Stimulated activated CD4-positive, alpha-beta T cell treated with anti-CD3 and anti-CD28 coated beads, TNF-alpha, amount 100 ng/mL, for 48 hours (primary cell): ENCODE measurements at regions not wholly inside any gene's neighbourhood (a gene's known extent, or its start where the extent isn't known, plus 50 kb on each side); places are given as distances from the start of the nearest gene placed in this dataset.

Source experiments
- DNase-seq, 3 donors: peaks; one replicate each; pipeline ENCODE4 v3.0.0-alpha.2; 2020; ENCODE audit warnings: low read depth in 3 of 3

DNA sequence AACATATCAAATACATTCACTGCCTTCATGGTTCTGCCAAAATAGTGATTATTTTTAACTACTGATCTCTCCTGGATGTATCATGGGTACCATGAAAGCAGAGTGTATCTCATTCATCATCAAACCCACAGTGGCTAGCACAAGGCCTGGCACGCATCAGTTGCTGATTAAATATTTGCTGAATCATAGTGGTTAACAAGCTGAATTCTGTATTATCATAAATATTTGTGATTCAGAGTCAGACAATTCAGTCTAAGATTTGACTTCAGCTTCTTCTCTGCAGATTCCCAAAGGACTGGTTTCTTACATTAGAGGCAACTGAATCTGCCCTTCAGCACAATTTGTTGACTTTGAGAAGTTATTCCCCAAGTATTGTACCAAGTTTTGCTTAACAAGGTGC, 715.8 kb upstream of the LRRC4C start:
- DNase-seq: no peak

DNA sequence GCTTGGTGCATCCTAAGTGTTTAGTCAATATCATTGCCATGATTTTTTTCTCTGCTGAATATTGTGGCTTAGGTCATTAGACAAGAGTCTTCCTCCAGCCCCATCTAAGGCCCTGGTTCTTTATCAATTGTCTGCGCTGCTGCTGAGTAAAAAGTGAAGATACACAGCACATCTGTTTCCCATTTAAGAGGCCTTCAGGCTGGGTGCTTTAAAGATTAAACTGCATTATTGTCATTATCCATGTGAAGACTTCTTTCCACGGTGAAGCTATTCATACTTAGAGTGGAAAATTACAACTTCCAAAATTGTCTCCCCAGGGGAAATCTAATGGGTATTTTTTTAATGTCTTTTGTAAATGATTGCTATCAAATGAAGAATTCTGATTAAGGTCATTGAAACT, 719.8 kb upstream of the LRRC4C start:
- DNase-seq: no peak

DNA sequence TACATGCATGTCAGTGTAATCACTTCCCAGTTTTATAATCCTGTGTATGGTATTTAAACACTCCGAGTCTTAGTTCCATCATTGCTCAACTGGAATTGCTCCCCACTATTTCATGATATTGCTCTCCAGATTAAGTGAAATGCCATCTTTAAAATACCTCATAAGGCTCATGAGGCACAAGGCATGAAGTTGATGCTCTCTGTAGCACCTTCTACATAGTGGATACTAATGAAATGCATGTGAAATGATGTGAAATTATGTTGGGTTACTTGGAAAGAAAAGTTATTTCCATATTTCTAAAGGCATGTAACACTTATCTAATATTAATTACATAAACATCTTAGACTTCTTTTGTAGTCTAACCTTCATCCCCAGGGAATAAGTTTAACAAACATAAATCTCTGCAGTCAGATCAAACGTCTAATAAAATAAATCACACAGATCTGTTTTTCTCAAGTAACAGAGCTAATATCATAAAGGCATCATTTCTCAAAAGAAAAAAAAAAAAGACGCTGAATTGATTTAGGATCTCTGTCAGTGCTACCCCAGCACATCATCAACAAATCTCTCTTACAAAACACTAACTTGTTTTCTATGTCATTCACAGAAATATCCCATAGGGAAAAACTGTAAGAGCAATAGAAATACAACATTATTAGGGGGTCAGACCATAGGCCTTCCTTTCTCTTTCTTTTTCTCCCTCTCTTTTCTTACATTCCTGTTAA, 736.0 kb upstream of the LRRC4C start:
- no peak for DNase-seq

DNA sequence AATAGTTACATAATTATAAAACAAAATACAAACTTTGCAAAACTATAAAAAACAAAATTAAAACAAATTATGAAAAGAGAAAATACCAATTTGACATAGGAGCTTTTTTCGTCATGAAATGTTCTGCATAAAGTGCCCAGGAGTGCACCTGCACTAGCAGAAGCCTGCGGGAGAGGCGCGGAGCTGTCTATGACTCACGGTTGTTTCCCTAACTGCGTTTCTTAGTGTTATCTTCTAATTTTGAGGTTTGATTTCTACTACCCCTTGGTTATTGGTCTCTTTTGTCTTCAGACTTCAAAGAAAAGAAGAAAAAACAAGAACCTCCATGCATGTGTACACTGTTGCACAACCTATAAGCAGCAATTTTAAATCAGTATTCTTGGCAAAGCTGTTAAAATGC, 740.9 kb upstream of the LRRC4C start:
- DNase-seq: no peak

DNA sequence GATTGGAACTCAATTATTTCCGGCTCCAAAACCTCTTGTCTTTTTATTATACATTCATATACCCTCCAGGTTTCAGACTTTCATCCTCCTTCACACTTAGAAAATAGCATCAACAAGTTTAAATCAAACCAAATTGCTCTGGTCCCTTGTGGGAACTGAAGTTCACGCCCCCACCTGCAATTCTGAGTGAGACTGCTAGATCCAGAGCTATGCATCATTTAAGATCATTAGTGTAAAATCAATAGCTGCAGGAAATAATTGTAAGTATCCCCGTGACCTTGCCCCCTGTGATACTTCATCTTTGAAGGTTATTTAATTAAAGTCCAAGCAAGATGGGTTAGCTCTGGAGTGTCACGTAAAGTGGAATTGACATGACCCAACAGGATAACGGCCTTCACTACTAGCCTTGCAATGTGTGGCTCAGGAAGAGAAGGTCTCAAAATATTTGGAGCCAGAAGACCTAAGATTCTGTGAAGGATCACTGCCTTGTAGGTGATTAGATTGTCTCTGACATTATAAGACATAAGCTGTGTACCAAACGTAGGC, 742.2 kb upstream of the LRRC4C start:
- DNase-seq: no peak

DNA sequence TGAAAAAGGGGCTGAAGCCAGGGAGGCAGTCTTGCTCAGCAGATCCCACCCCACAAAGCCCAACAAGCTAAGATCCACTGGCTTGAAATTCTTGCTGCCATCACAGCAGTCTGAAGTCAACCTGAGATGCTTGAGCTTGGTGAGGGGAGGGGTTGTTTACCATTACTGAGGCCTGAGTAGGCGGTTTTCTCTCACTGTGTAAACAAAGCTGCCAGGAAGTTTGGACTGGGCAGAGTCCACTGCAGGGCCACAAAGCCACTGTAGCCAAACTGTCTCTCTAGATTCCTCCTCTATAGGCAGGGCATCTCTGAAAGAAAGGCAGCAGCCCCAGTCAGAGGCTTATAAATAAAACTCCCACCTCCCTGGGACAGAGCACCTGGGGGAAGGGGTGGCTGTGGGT, 746.1 kb upstream of the LRRC4C start:
- no peak for DNase-seq

- no peak for DNase-seq
These were observed 766.2 kb upstream of the LRRC4C start for GRCh38 chr11:42225664-42226063.

- no peak for DNase-seq
These were observed 773.2 kb upstream of the LRRC4C start for GRCh38 chr11:42232673-42233072.

- DNase-seq: no peak
These were observed 775.0 kb upstream of the LRRC4C start for GRCh38 chr11:42234451-42234951.

DNA sequence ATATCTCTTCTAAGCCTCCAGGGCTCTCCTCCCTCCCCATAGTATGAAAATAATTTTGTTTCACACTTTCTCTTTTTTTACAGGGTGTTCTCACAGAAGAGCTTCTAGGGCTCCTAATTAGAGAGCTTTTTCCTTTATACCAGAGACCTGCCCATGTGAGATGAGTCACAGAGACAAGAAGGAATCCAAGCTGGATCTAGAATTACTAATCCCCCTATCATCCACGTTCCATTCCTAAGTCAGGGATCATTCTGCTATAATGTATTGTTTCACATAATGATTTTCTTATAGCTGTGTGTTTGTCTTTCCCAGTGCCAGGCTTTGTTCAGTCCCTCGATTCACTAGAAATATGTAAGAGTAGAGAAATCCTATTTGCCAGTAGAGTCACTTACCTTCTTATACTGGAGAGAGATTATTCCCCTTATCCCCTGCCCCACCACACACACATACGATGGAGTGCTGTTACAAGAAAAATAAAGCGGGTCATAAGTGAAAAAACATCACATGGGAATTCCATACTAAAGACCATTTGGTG, 778.3 kb upstream of the LRRC4C start:
- no peak for DNase-seq

GRCh38 chr11:42239188-42239587, 779.7 kb upstream of the LRRC4C start:
- DNase-seq: no peak

GRCh38 chr11:42243385-42243784, 783.9 kb upstream of the LRRC4C start:
- no peak for DNase-seq

- DNase-seq: no peak
These were observed 784.9 kb upstream of the LRRC4C start for GRCh38 chr11:42244376-42244775.

DNA sequence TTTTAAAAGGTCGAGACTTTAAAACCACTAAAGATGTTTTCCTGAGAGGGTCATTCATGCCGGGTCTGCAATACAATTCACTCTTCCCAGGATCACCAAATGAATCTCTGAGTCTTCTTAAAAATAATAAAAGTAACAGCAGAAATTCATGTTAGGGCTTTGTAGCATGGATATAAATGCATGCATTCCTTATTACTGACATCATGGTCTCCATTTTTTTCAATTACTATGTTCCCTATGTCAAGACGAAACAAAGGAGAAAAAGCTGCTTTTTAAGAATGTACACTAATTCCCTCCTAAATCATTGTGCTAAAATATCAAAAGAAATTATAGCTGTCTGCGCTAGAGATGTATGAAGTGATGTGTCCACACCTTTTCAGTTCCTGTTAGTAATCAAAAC, 789.9 kb upstream of the LRRC4C start:
- no peak for DNase-seq

DNA sequence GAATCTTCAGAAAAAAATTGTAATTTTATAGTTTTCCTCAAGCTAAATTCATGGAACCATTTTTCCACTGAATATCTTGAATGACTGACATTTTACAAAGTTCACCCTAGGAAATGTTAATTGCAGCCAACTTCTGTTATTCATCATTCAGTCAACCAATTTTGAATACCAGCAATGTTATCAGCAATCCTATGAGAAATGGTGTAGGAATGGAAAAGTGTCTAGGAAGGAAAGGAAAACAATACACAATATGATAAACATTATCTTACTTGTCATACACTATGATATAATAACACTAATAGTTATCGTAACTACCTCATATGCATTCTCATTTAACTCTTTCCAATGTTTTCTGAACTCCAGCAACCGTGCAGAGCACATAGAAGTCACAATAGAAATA, 790.5 kb upstream of the LRRC4C start:
- DNase-seq: no peak

DNA sequence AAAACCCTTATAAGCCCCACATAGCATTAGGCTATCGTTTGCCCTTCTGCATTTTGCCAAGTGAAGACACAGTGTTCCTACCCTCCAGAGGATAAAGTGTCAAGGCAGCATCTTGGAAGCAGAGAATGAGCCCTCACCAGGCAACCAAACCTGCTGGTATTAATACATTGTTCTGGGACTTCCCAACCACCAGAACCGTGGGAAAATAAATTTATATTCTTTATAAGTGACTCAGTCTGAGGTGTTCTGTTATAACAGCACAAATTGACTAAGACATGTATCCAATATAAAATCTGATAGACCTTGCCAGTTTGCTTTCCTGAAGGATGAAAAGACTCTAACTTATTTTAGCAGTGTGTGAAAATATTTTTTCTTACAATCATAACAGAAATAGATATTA, 792.5 kb upstream of the LRRC4C start:
- no peak for DNase-seq

GRCh38 chr11:42253156-42253555, 793.7 kb upstream of the LRRC4C start:
- DNase-seq: no peak

DNA sequence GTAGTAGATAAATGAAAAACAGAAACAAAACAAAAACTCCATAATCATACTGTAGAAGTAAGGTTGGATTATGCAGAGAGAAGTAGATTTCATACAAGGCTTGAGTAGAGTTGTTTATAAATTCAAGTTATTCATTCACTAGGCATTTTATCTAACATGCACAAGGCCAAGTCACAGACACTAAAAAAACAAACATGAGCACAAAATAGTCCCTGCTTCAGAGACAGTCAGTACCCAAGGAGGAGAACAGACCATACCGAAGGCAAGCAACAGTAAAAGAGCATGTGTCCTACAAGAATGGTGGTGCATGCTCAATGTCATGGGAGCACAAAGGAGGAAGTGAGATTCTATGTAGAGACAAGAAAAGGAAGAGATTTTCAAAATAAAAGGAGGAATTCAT, 796.5 kb upstream of the LRRC4C start:
- no peak for DNase-seq

- no peak for DNase-seq
These were observed 798.1 kb upstream of the LRRC4C start for GRCh38 chr11:42257534-42257933.

DNA sequence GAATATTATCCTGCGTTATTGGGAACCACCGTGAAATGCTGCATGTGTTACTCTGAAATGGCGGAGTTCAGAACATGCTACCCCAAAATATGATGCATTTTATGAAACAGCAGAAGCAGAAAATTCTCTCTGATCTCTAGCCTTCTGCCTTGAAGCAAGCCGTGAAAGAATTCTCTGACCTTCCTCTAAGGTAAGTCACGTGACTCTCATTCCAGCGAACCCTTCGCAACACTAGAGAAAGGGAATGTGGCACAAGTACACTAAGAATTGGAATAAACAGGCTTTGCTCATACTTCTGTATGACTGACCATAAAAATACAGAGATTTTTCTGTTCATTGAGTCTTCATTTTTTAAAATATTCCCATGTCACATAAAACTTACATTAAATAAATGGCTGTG, 805.6 kb upstream of the LRRC4C start:
- DNase-seq: no peak

DNA sequence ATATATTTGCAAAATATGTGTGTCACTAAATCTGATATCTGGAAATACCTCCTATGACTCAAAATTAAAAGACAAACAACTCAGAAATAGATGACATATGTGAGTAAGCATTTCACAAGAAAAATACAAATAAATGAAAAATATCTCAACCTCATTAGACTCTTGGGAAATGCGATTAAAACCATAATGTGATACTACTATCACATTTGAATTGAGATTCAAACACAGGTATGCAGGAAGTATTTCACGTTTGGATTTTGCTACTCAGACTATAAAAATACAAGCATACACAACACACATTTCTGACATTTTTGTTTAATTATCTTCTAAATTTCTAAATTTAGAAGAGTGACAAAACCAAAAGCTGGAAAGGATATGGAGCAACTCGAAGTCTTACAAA, 811.9 kb upstream of the LRRC4C start:
- DNase-seq: no peak

DNA sequence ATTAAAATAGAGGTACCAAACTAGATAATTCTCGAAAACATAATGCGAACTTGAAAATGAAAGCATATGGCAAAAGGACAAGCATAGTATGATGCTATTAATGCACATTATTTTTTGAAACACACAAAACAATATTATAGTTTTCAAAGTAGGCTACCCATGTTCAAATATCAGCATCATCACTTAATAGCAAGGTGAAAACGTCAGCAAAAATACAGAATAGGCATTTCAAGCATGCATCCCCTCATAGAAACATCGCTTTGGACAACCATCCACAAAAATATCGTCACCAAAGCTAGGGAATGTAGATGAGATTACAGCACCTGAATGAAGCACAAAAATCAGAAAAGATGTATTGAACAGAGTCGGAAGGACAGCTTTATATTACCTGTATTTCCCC, 814.5 kb upstream of the LRRC4C start:
- no peak for DNase-seq

DNA sequence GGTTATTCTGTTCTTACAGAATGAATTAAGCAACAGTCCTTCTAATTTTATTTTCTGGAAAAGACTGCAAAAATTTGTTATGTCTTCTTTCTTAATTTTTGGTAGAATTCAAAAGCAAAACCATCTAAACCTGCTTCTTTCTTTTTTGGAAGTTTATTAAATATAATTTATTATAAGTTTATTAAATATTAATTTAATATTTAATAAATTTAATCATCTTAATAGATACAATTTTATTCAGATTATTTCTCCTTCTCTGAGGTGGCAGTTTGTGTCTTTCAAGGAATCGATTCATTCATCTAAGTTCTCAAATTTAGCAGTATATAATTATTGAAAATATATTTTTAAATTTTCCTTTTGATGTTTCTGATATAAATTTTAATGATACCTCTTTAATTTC, 837.5 kb upstream of the LRRC4C start:
- no peak for DNase-seq

DNA sequence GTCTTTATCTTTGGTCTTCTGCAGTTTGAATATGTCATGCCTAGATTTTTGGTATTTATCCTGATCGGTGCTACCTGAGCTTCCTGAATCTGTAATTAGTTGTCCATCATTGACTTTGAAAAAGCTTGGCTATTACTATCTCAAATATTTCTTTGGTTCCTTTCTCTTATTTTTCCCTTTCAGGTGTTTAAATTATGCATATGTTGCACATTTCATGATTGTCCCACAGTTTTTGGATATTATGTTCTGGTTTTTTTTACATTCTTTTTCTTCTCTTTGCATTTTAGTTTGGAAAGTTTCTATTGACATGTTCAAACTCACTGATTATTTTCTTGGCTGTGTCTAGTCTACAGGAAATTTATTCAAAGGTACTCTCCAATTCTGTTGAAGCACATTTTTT, 840.3 kb upstream of the LRRC4C start:
- DNase-seq: no peak
